ENCODE measurements at regions not wholly inside any gene's neighbourhood (a gene's known extent, or its start where the extent isn't known, plus 50 kb on each side); places are given as distances from the start of the nearest gene placed in this dataset.

DNA sequence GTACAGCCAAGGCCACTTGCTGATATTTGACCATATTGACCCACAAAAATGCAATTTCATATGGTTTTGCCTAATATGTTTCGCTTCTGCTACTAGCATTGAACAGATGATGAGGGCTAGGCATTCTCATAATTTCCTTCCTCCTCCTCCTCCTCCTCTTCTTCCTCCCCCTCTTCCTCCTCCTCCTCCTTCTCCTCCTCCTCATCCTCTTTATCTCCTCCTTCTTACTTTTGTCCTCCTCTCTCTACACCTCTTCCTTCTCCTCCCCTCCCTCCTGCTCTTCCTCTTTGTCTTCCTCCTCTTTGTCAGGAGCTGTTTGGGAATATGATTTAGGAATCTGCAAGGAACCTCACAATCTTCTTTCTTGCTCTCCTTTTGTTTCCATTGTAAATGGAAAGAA, 133.9 kb upstream of the CELF2 start:
- no peaks in the 10 kb centered on the region for H3K36me3 ChIP-seq (ENCODE audit: control insufficient read depth in 1 of 2, insufficient read depth in 2 of 2, low read length in 2 of 2)
- ChIA-PET POLR2A (no interaction called here), CTCF (no interaction called here)

More for the DNA sequence above, 133.9 kb upstream of the CELF2 start:
- ATAC-seq (no peak), DNase-seq (ENCODE audit: low read depth, low spot score) (no peak)
- no peak overlapping the region for H3K4me3 ChIP-seq (replicated peaks in 1 of 2; ENCODE audit: low read depth in 1 of 2, low read length in 2 of 2)
- H3K9me3 ChIP-seq (ENCODE audit: control insufficient read depth in 1 of 2, insufficient read depth in 1 of 2, low read depth in 1 of 2, low read length in 2 of 2), result peaks cover 11 to 13% of the 10 kb centered on the region in 2 experiments; a peak in 2 of 4 replicates
- no peaks in the 10 kb centered on the region for H3K4me1 ChIP-seq (ENCODE audit: control insufficient read depth in 1 of 2, insufficient read depth in 2 of 2, low read length in 2 of 2)
- H3K27ac ChIP-seq (ENCODE audit: low read depth, low read length), result no peak overlapping the region
- H3K9me2 ChIP-seq (ENCODE audit: insufficient read depth), result no peaks in the 10 kb centered on the region
- H3K27me3 ChIP-seq (ENCODE audit: insufficient read depth, low read length), result no peaks in the 10 kb centered on the region
- H2AFZ ChIP-seq (ENCODE audit: low read depth, low read length, poor library complexity, severe bottlenecking), result no peak overlapping the region
- TF ChIP-seq EGR1 (IDR thresholded peaks at IDR 0.05; ENCODE audit: low read depth) (no peak), EZH2phosphoT487 (IDR thresholded peaks at IDR 0.05; ENCODE audit: borderline replicate concordance) (no peak), ELF1 (IDR thresholded peaks at IDR 0.05; ENCODE audit: borderline replicate concordance, low read depth) (no peak), JUND (IDR thresholded peaks at IDR 0.05) (no peak), POLR2A (IDR thresholded peaks at IDR 0.05; ENCODE audit: borderline replicate concordance, extremely low read depth, insufficient read depth, insufficient read length) (no peak), EZH2 (IDR thresholded peaks at IDR 0.05) (no peak), YY1 (IDR thresholded peaks at IDR 0.05; ENCODE audit: extremely low read depth, insufficient replicate concordance, low read depth, low read length) (no peak), CBX3 (IDR thresholded peaks at IDR 0.05; ENCODE audit: low read depth) (no peak)
- TF ChIP-seq, protein P1, sequence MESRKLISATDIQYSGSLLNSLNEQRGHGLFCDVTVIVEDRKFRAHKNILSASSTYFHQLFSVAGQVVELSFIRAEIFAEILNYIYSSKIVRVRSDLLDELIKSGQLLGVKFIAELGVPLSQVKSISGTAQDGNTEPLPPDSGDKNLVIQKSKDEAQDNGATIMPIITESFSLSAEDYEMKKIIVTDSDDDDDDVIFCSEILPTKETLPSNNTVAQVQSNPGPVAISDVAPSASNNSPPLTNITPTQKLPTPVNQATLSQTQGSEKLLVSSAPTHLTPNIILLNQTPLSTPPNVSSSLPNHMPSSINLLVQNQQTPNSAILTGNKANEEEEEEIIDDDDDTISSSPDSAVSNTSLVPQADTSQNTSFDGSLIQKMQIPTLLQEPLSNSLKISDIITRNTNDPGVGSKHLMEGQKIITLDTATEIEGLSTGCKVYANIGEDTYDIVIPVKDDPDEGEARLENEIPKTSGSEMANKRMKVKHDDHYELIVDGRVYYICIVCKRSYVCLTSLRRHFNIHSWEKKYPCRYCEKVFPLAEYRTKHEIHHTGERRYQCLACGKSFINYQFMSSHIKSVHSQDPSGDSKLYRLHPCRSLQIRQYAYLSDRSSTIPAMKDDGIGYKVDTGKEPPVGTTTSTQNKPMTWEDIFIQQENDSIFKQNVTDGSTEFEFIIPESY (IDR thresholded peaks at IDR 0.05; ENCODE audit: extremely low read depth, insufficient replicate concordance, low read length), result no peak
- TF ChIP-seq, protein P2, sequence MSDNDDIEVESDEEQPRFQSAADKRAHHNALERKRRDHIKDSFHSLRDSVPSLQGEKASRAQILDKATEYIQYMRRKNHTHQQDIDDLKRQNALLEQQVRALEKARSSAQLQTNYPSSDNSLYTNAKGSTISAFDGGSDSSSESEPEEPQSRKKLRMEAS (IDR thresholded peaks at IDR 0.05), result no peak
- TF ChIP-seq, protein P3, sequence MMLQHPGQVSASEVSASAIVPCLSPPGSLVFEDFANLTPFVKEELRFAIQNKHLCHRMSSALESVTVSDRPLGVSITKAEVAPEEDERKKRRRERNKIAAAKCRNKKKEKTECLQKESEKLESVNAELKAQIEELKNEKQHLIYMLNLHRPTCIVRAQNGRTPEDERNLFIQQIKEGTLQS (IDR thresholded peaks at IDR 0.05), result no peak
- TF ChIP-seq, protein P4, sequence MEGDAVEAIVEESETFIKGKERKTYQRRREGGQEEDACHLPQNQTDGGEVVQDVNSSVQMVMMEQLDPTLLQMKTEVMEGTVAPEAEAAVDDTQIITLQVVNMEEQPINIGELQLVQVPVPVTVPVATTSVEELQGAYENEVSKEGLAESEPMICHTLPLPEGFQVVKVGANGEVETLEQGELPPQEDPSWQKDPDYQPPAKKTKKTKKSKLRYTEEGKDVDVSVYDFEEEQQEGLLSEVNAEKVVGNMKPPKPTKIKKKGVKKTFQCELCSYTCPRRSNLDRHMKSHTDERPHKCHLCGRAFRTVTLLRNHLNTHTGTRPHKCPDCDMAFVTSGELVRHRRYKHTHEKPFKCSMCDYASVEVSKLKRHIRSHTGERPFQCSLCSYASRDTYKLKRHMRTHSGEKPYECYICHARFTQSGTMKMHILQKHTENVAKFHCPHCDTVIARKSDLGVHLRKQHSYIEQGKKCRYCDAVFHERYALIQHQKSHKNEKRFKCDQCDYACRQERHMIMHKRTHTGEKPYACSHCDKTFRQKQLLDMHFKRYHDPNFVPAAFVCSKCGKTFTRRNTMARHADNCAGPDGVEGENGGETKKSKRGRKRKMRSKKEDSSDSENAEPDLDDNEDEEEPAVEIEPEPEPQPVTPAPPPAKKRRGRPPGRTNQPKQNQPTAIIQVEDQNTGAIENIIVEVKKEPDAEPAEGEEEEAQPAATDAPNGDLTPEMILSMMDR (IDR thresholded peaks at IDR 0.05 in 2 of 3, conservative IDR thresholded peaks at IDR 0.05 in 1 of 3; ENCODE audit: borderline replicate concordance in 1 of 3, insufficient read depth in 1 of 3, low read depth in 2 of 3, low read length in 2 of 3), result no peak
- RAD21 ChIA-PET (ENCODE audit: low non-redundant PET in 1 of 2, low total read pairs in 2 of 2, uncharacterized antibody in 2 of 2, unreplicated experiment in 2 of 2), result no interaction called here
- H3K79me2 ChIP-seq (ENCODE audit: insufficient read depth, low read length), result no peaks in the 10 kb centered on the region
- H3K4me2 ChIP-seq (ENCODE audit: low read length), result no peak overlapping the region
- no TSS peak for BruUV-seq (replicated peaks)
- no peak overlapping the region for H3K9ac ChIP-seq (ENCODE audit: low read length)
- H4K20me1 ChIP-seq (ENCODE audit: insufficient read depth), result no peaks in the 10 kb centered on the region
- intact Hi-C loops (cut with micrococcal nuclease), result no loop called here

Data from HCT116 (cell line).